HG03558 (cell line): ENCODE measurements at regions not wholly inside any gene's neighbourhood (a gene's known extent, or its start where the extent isn't known, plus 50 kb on each side); places are given as distances from the start of the nearest gene placed in this dataset.
"Not testable (repeated sequence)": the region's sequence is repeated elsewhere in the genome, so short reads cannot be mapped to it uniquely, and the experiment has no call there.

ENCODE experiments used
- ATAC-seq: cut with Tn5 transposase; IDR thresholded peaks from one replicate; pipeline ENCODE4 v1.9.1; 2021; ENCODE audit warnings: moderate number of reproducible peaks; ENCODE audit not compliant: unreplicated experiment; ENCODE audit errors: extremely low read depth

- peak; percentile 98 for ATAC-seq
Measured at GRCh38 chr14:99995700-99996356, 69.4 kb upstream of the EVL start.

DNA sequence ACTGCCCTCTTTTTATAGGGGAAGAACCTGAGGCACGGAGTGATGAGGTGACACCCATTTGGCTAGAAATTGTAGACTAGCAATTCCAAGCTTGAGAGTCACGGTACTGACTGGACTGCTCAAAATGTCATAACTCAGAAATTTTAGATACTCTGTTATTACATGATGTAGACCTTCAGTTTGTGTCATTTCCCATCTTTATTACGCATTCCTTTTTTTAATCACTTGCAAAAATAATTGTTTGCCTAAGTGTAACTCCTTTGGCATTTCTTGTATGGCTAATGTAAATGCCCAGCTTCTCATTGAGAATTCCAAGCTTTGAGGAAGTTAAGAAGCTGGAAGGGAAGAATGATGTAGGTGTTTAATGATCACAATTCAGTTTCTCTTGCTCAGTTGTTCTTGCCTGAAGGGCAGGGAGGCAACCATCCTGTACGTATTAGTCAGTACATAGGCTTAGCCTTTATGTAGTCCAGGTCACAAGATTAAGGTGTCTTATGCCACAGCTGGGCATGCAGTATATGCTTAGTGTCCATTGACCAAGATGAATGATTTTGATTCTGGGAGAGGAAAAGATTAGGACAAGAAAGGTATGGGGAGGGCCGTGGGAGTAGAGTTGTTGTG lies 68.2 kb upstream of the EVL start:
- ATAC-seq = no peak

- not testable (repeated sequence) for ATAC-seq
Measured at GRCh38 chr14:100000398-100000797, 64.8 kb upstream of the EVL start.

DNA sequence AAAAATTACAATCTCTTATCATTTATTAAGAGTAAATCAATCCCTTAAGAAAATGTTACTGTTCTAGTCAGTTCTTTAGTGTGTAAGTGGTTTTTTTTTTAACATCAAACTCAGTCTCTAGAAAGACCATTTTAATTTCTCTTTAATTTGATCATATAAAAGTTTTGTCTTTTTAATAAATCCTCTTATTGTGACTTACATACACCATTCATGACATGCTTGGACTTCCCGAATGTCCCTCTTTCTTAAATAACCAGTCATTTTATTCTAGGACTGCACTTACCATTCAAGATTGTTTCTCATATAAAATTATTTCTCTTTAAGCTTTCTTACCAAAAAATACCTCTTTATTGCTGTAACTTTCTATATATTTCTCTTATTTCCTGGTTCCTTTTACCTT lies 60.8 kb upstream of the EVL start:
- no peak for ATAC-seq

DNA sequence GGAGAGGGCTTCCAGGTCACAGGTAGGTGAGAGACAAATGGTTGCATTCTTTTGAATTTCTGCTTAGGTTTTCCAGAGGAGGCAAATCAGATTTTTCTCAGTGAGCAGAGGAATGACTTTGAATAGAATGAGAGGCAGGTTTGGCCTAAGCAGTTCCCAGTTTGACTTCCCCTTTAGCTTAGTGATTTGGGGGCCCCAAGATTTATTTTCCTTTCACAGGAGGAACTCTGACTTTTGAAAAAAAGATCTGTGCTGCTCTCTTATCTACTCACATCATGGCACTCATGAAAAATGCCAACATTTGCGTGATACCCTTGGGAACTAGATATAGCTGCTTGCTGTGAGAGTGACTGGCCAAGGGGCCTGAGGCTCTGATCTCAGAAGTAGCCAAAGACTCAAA lies 58.0 kb upstream of the EVL start:
- ATAC-seq = no peak

DNA sequence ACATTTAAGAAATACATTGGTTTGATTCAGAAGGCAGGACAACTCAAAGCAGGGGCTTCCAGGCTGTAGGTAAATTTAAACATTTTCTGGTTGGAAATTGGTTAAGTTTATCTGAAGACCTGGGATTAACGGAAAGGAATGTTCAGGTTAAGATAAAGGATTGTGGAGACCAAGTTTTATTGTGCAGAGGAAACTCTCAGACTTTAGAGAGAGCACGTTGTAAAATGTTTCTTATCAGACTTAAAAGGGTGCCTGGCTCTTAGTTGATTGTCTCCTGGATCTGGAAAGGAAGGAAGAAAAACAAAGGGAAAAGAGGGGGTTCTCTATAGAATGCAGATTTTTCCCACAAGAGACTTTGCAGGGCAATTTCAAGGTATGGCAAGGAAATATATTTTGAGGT lies 55.4 kb upstream of the EVL start:
- not testable (repeated sequence) for ATAC-seq

DNA sequence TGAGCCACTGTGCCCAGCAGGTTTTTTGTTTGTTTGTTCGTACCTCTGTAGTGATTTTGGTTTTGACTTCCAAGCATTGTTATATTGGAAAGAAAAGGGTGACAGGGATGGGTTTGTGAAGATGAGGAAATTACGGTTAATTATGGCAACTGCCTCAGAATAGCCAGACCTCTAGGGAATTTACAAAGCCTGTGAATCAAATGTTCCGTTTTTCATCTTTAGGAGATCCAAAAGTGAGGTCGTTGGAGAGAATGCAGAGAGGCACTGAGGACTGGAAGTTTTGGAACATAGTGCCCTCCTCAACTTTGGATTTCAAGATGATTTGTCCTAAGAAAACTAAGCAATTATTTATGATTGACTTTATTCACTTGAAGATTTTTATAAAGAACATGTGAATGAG lies 54.5 kb upstream of the EVL start:
- no peak for ATAC-seq

- no peak for ATAC-seq
Measured at GRCh38 chr14:100011628-100012325, 53.4 kb upstream of the EVL start.

DNA sequence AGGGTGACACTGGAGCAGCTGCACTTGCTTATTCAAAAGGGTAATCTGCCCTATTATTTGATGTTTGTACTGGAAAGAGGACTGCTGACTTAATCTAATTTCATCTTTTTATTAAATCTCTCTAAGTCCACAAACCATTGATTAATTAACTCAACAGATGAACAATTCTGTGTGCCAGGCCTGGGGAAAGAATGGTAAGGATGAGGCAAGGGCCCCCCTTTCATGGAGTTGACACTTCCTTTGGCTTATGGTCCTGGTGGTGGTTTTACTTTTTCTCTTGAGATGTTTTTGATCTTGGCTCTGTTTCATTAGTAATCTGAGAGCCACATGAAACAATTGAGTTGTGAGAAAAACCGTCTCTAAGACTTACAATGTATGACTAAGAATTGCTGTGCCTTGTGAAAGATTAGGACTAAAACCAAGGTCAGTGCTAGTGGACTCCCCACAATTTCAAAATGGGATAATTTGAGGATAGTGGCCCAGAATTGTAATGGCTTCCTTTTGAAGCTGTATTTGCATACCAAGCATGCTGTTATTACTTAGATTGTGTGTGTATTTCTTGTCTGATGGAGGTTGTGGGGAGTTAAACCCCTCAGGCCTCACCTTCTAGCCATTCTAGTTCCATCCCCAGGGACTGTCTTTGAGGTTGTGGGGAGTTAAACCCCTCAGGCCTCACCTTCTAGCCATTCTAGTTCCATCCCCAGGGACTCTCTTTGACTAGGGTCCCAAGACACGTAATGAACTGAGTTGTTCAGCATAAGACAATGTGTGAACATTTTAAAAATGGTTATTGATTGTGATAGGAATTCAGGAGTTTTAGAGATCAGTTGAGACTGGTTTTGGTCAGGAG lies 52.5 kb upstream of the EVL start:
- no peak for ATAC-seq

- peak; percentile 55 for ATAC-seq
Measured at GRCh38 chr14:100015251-100015655, 50.0 kb upstream of the EVL start.
